Psoas muscle (tissue), 7 donors: ENCODE measurements at regions not wholly inside any gene's neighbourhood (a gene's known extent, or its start where the extent isn't known, plus 50 kb on each side); places are given as distances from the start of the nearest gene placed in this dataset.

Source experiments
- ATAC-seq, 4 donors: fragments of 200-7000 bp; cut with Tn5 transposase; one replicate each; pipeline ENCODE4 v1.9.1; 2020; ENCODE audit warnings: moderate library complexity in 3 of 4, mild to moderate bottlenecking in 2 of 4
- DNase-seq, 2 donors: peaks; one replicate each; pipeline ENCODE4 v3.0.0-alpha.2; 2020
- H3K27ac ChIP-seq: fragments of 200-600 bp; one replicate; pipeline ENCODE4 v1.8.0; 2022
- H3K27me3 ChIP-seq, 3 donors: fragments of 200-600 bp in 1 of 3; one replicate each; pipeline versions ENCODE4 v1.6.1 to v1.8.0; 2013 to 2022; ENCODE audit warnings: low read length in 2 of 3, mild to moderate bottlenecking in 2 of 3, moderate library complexity in 1 of 3; ENCODE audit not compliant: insufficient read depth in 3 of 3
- H3K36me3 ChIP-seq, 2 donors: fragments of 200-600 bp in 1 of 2; one replicate each; pipeline versions ENCODE4 v1.6.1 to v1.8.0; 2013 to 2022; ENCODE audit warnings: low read depth in 1 of 2, mild to moderate bottlenecking in 1 of 2, moderate library complexity in 1 of 2; ENCODE audit not compliant: insufficient read depth in 1 of 2
- H3K4me1 ChIP-seq: fragments of 200-600 bp; one replicate; pipeline ENCODE4 v1.8.0; 2022
- H3K4me3 ChIP-seq: fragments of 200-600 bp; one replicate; pipeline ENCODE4 v1.8.0; 2022; ENCODE audit warnings: mild to moderate bottlenecking
- H3K9me3 ChIP-seq: fragments of 200-600 bp; one replicate; pipeline ENCODE4 v1.8.0; 2022
- CTCF ChIP-seq: fragments of 200-600 bp; IDR thresholded peaks from one replicate; pipeline ENCODE4 v1.8.0; 2022; ENCODE audit warnings: antibody characterized with exemption
- WGBS, 3 donors: extraction: QIAGEN DNeasy Blood & Tissue Kit; methylation state at CpG; one replicate each; pipeline versions ENCODE4 v1.1.6 to v1.1.7; 2013; 5-methylcytosine and 5-hydroxymethylcytosine counted together
- intact Hi-C, 2 donors: fragments of 100-400 bp; cut with DNase I; formaldehyde crosslinking; loops; one replicate each; pipeline versions ENCODE4 v1.11.0 to v1.14.2; 2022
- donor health status: healthy with polysubstance abuse.
- donor health status: DM: no; HTN: no; CAD: no; lungs with moderate emphysema.
- donor health status: Bipolar disorder and iron deficiency.
- donor health status: healthy.
- donor health status: DM: yes; HTN: yes; CAD: no.
- donor health status: DM: no; HTN: no; CAD: no.
- donor health status: DM: yes; HTN: yes; CAD: no.

GRCh38 chr16:86382067-86382773 lies 128.1 kb upstream of the FOXF1 start:
- H3K36me3 ChIP-seq: no peaks in the 10 kb centered on the region
- no peak overlapping the region for H3K4me3 ChIP-seq
- no peaks in the 10 kb centered on the region for H3K9me3 ChIP-seq
- intact Hi-C loops: no loop called here
- no peak for TF ChIP-seq CTCF
- no peak for DNase-seq
- peaks cover 0 to 16% (median 5%) of the 10 kb centered on the region in 3 donors for H3K27me3 ChIP-seq
- no peaks in the 10 kb centered on the region for H3K4me1 ChIP-seq
- H3K27ac ChIP-seq: no peak overlapping the region
- WGBS, 3 donors: 70 to 81% (median 77%) methylated on average over 16 to 17 of the region's 17 CpGs
- no peak for ATAC-seq

GRCh38 chr16:86382774-86383407 lies 127.4 kb upstream of the FOXF1 start:
- Histone ChIP-seq H3K4me1 (no peaks in the 10 kb centered on the region), H3K4me3 (no peak overlapping the region), H3K36me3 (no peaks in the 10 kb centered on the region), H3K27ac (no peak overlapping the region), H3K27me3 (peaks cover 0 to 23% (median 9%) of the 10 kb centered on the region in 3 donors), H3K9me3 (no peaks in the 10 kb centered on the region)
- no peak for ATAC-seq
- DNase-seq: no peak
- intact Hi-C loops: no loop called here
- 76 to 78% (median 76%) methylated on average over 15 of the region's 15 CpGs for WGBS, 3 donors
- no peak for TF ChIP-seq CTCF

GRCh38 chr16:86383488-86384262 lies 126.7 kb upstream of the FOXF1 start:
- no peak overlapping the region for H3K4me3 ChIP-seq
- no peak for TF ChIP-seq CTCF
- ATAC-seq (no peak), DNase-seq (no peak)
- H3K4me1 ChIP-seq: no peaks in the 10 kb centered on the region
- H3K27me3 ChIP-seq: peaks cover 0 to 28% (median 12%) of the 10 kb centered on the region in 3 donors
- 25 to 31% (median 30%) methylated on average over 7 of the region's 7 CpGs for WGBS, 3 donors
- no peak overlapping the region for H3K27ac ChIP-seq
- intact Hi-C loops: no loop called here
- no peaks in the 10 kb centered on the region for H3K36me3 ChIP-seq
- H3K9me3 ChIP-seq: no peaks in the 10 kb centered on the region

GRCh38 chr16:86384263-86384649 lies 126.1 kb upstream of the FOXF1 start:
- Histone ChIP-seq H3K36me3 (no peaks in the 10 kb centered on the region), H3K4me3 (no peak overlapping the region), H3K27me3 (peaks cover 0 to 34% (median 12%) of the 10 kb centered on the region in 3 donors), H3K9me3 (no peaks in the 10 kb centered on the region), H3K4me1 (no peaks in the 10 kb centered on the region), H3K27ac (no peak overlapping the region)
- no peak for TF ChIP-seq CTCF
- WGBS, 3 donors: 63 to 81% (median 69%) methylated on average over 9 of the region's 9 CpGs
- intact Hi-C loops: no loop called here
- ATAC-seq (no peak), DNase-seq (no peak)
